Ramos (cell line): ENCODE measurements at regions not wholly inside any gene's neighbourhood (a gene's known extent, or its start where the extent isn't known, plus 50 kb on each side); places are given as distances from the start of the nearest gene placed in this dataset.
"Not testable (repeated sequence)": the region's sequence is repeated elsewhere in the genome, so short reads cannot be mapped to it uniquely, and the experiment has no call there.

Experiments
- in situ Hi-C: fragments of 300-500 bp; cut with MboI; formaldehyde crosslinking; loops from one replicate; pipeline ENCODE4 v1.14.3; 2022; ENCODE audit warnings: low sequenced_read_pairs; ENCODE audit not compliant: unreplicated experiment

- in situ Hi-C loops: no loop called here
Observed at GRCh38 chr3:137110392-137110996, 152.7 kb downstream of the IL20RB start.

DNA sequence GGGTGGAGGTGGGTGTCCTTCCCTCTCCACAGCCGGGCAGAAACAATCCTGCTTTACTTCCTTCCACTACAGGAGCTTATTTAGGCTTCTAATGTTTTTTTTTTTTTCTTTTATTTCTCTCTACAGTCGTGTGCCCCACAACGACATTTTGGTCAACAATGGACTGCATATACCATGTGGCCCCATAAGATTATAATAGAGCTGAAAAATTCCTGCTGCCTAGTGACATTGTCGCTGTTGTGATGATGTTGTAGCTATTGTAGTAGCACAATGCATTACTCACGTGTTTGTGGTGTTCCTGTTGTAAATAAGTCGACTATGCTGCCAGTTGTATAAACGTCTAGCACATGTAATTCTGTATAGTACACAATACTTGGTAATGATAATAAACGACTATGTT is 153.7 kb downstream of the IL20RB start:
- in situ Hi-C loops: no loop called here

- in situ Hi-C loops: no loop called here
Observed at GRCh38 chr3:137116619-137117018, 158.8 kb downstream of the IL20RB start.

DNA sequence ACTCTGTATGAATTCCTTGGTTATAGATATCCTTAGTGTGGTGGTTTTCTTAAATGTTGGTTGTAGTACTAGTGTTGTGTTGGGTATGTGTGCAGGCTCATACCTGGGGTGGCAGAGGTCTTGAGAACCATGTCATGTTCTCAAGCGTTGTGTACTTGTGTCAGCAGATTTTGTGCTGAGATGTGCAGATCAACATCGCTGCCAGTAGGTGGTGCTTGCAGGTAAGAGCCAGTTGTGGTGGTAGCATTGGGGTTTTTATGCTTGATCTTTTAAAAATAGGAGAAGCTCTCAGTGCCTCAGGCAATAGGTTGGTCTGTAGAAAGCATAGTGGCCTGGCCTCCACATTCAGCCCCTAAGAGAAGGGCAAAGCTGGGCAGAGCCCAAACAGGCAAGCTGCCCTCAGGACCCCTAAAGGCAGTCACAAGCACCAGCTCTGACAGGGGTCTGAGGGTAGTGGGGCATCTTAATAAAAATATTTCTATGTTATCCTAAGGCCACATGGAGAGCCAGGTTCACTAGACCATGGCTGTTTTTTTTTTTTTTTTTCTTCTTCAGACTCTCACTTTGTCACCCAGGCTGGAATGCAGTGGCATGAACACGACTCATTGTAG is 164.0 kb downstream of the IL20RB start:
- in situ Hi-C loops: no loop called here

DNA sequence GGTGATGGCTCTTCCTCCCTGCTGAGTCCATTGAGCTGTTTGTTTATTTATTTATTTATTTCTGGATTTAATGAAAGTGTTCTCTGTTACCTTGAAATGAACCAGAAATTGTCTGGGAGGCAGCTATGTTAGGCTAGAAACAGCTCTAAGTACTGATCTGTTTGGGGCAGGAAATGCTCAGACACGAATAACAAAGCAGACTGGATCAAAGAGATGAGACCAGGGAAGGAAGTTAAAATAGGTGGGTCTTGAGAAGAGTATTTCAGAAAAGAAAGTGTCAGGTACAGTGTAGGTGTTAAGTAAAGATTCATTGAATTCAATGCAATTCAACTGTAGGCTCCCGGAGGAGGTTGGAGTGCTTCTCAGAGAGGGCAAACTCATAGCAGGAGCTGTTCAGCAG is 173.3 kb downstream of the IL20RB start:
- in situ Hi-C loops: no loop called here

- in situ Hi-C loops: no loop called here
Observed at GRCh38 chr3:137134431-137134830, 176.6 kb downstream of the IL20RB start.

- in situ Hi-C loops: no loop called here
Observed at GRCh38 chr3:137148406-137148805, 190.6 kb downstream of the IL20RB start.

DNA sequence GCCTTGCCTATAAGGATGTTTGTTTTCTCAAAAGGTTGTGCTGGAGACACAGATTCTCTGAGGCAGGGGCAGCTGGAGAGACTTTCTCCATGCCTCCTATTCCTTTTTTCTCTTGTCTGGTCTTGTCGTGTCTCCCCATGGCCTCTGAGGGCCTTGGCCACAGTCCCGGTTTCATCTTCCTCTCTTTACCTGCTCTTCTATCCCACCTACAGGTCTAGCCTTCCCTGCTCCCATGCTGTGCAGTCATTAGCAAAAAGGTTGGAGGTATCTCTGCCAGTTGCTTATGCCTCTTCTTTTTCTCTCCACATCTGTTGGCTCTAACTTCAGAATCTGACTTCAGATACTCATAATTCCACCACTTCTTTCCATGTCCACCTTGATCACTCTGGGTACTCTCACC is 191.1 kb downstream of the IL20RB start:
- in situ Hi-C loops: no loop called here

- in situ Hi-C loops: no loop called here
Observed at GRCh38 chr3:137150825-137151224, 193.0 kb downstream of the IL20RB start.

- in situ Hi-C loops: not testable (repeated sequence)
Observed at GRCh38 chr3:137153046-137153445, 195.3 kb downstream of the IL20RB start.

DNA sequence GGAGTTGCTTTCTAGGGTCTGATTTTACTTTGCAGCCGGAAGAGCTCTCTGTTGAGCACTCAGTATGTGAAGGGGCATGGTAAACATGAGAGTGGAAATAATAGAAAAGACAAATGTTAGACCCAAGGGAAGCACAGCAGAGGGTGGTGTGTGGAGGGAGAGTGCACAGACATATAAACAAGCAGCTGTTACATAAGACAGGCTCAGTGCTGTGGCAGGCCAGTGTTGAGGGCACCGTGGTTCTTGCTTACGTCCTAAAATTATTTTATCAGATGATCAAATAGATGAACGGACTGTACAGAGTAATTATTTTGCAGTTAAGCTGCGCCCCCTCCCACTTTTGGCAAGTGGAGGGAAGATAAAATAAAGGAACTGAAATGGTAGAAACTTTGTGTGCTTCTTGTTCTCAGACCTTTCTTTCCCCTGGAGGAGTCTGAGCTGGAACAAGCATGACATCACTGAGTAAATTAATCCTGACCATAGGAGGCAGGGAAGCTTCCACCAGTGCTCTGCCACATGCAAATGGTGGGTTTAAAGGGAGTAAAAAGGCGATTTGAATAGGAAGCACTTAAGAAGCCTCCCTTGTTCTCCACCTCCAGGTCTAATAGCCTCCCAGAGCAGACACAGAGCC is 205.6 kb downstream of the IL20RB start:
- in situ Hi-C loops: no loop called here

DNA sequence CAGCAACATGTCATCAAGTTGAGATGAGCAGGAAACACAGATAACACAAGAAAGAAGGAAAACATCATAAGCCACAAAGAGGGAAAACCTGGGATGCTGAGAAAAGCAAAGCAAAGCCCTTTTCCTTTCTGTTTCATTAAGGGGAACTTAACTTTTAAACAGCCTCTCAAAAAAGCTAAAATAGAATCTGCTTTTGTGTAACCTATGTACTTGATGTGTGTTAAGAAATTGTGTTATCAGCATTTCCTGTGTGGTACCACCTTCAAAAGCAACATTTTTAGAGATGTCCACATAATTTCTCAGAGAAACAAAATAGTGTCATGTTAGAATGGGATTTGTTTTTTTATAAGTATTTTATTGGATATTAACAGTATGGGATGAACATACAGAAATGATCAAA is 206.2 kb downstream of the IL20RB start:
- in situ Hi-C loops: no loop called here

GRCh38 chr3:137165117-137165806 is 207.5 kb downstream of the IL20RB start:
- in situ Hi-C loops: no loop called here

- in situ Hi-C loops: no loop called here
Observed at GRCh38 chr3:137171834-137172603, 214.2 kb downstream of the IL20RB start.

DNA sequence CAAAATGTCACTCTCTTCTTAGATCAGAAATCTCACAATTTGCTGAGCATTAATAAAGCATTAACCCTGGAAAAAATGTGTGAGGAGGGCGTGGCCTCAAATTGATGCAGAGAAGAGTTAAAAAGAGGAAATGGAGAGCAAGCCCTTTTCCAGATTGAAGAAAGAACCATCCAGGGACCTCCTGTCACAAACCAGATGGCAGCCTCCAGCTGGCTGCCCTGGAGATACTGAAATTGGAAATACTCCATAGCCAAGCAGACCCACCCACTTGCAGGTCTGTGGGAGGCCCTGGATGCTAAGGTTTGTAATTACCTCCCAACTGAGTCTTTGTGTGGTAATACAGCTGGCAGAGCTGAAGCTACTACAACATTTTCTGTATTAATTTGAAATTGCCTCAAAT is 214.9 kb downstream of the IL20RB start:
- in situ Hi-C loops: no loop called here

- in situ Hi-C loops: no loop called here
Observed at GRCh38 chr3:137174514-137174913, 216.7 kb downstream of the IL20RB start.

GRCh38 chr3:137180220-137180619 is 222.4 kb downstream of the IL20RB start:
- in situ Hi-C loops: no loop called here

DNA sequence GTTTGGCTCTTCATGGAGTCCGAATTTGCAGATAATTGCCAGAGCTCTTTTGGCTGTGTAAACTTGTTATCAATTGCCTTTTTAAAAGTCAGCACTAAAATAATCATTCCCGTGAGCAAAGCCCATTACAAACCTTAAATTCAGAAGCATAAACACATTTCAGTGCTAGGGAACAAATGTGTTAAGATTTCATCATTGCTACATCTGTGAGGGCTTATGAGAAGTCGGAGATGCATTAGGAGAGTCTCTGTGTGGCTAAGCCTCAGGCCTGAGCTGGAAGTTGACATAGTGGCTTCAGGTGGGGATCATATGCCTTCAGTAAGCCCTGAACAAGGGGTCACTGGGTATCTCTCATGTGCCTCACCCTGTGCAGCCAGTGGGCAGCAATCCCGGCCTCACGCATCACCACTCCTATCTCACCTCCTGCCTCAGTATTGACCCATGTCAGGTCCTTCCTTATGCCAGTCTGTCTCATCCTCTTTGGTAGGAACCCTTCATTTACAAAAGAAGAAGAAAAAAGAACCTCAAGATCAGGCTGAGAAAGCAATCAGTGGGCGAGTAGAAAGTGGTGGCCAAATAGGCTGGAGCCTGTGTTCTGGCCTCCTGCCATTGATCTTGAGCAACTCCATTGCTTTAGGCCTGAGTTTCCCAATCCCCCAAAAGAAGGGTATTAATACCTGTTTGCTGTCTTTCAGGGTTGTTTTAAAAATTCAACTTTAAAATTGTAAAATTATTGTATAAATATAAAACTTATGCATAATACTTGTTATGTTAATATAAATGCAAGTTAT is 233.5 kb downstream of the IL20RB start:
- in situ Hi-C loops: no loop called here

DNA sequence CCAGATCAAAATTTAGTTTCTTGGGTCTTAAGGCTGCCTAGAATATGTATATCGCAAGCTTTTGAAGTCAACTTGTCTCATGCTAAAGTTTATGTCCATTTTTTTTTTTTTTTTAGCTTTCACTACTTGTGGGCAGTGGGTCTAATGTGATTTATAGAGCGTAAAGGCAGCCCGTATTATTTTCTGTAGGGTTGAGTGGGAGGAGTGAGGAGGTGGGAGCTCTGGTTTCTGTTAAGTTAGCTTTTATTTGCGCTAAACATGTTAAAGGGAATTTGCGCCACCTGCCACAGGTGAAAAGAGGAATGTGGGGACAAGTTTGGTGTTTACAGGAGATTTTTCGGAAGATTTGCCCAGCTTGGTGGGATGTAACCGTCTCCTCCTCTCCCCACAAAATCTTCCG is 234.2 kb downstream of the IL20RB start:
- in situ Hi-C loops: no loop called here

- in situ Hi-C loops: no loop called here
Observed at GRCh38 chr3:137194301-137194700, 236.5 kb downstream of the IL20RB start.
